BE2C (cell line): ENCODE measurements at regions not wholly inside any gene's neighbourhood (a gene's known extent, or its start where the extent isn't known, plus 50 kb on each side); places are given as distances from the start of the nearest gene placed in this dataset.

Experiments used
- DNase-seq: peaks from one replicate; pipeline ENCODE4 v3.0.0-alpha.2; 2020
- H3K27me3 ChIP-seq: fragments of 250-450 bp; sonication (Bioruptor Pico); 2 replicates; pipeline ENCODE4 v1.5.1; 2020; ENCODE audit warnings: mild to moderate bottlenecking
- H3K36me3 ChIP-seq: fragments of 250-450 bp; sonication (Bioruptor Pico); 2 replicates; pipeline ENCODE4 v1.5.1; 2020; ENCODE audit warnings: mild to moderate bottlenecking
- H3K4me1 ChIP-seq: fragments of 250-450 bp; sonication (Bioruptor Pico); 2 replicates; pipeline ENCODE4 v1.5.1; 2020
- H3K4me3 ChIP-seq: 2 replicates; pipeline ENCODE4 v1.5.1; 2011; ENCODE audit warnings: low read depth, low read length
- H3K9me3 ChIP-seq: fragments of 250-450 bp; sonication (Bioruptor Pico); 2 replicates; pipeline ENCODE4 v1.5.1; 2020
- CTCF ChIP-seq: IDR thresholded peaks from 2 replicates; pipeline ENCODE4 v1.5.1; 2012; ENCODE audit warnings: mild to moderate bottlenecking, low read depth, low read length

GRCh38 chr12:128076188-128076587 is 190.8 kb upstream of the TMEM132C start:
- Histone ChIP-seq H3K27me3 (no peaks in the 10 kb centered on the region), H3K4me1 (no peaks in the 10 kb centered on the region), H3K4me3 (no peak overlapping the region), H3K9me3 (peaks cover 3% of the 10 kb centered on the region), H3K36me3 (no peaks in the 10 kb centered on the region)
- TF ChIP-seq CTCF, result no peak
- no peak for DNase-seq

- peaks cover 3% of the 10 kb centered on the region for H3K9me3 ChIP-seq
- H3K4me1 ChIP-seq, result no peaks in the 10 kb centered on the region
- H3K27me3 ChIP-seq, result no peaks in the 10 kb centered on the region
- no peak for DNase-seq
- TF ChIP-seq CTCF, result no peak
- no peaks in the 10 kb centered on the region for H3K36me3 ChIP-seq
- no peak overlapping the region for H3K4me3 ChIP-seq
These were observed 189.6 kb upstream of the TMEM132C start for GRCh38 chr12:128077211-128077916.

GRCh38 chr12:128077917-128078298 is 189.1 kb upstream of the TMEM132C start:
- Histone ChIP-seq H3K4me1 (no peaks in the 10 kb centered on the region), H3K27me3 (no peaks in the 10 kb centered on the region), H3K36me3 (no peaks in the 10 kb centered on the region), H3K9me3 (no peaks in the 10 kb centered on the region; the same call in 1 of the 2 replicates), H3K4me3 (no peak overlapping the region)
- TF ChIP-seq CTCF, result no peak
- DNase-seq, result no peak

GRCh38 chr12:128078301-128078971 is 188.5 kb upstream of the TMEM132C start:
- DNase-seq, result no peak
- TF ChIP-seq CTCF, result no peak
- no peaks in the 10 kb centered on the region; the same call in 1 of the 2 replicates for H3K9me3 ChIP-seq
- no peaks in the 10 kb centered on the region for H3K27me3 ChIP-seq
- no peak overlapping the region for H3K4me3 ChIP-seq
- no peaks in the 10 kb centered on the region for H3K4me1 ChIP-seq
- H3K36me3 ChIP-seq, result no peaks in the 10 kb centered on the region

GRCh38 chr12:128079446-128079845 is 187.5 kb upstream of the TMEM132C start:
- DNase-seq, result no peak
- H3K36me3 ChIP-seq, result no peaks in the 10 kb centered on the region
- no peaks in the 10 kb centered on the region; the same call in 1 of the 2 replicates for H3K9me3 ChIP-seq
- TF ChIP-seq CTCF, result no peak
- no peaks in the 10 kb centered on the region for H3K27me3 ChIP-seq
- no peaks in the 10 kb centered on the region for H3K4me1 ChIP-seq
- H3K4me3 ChIP-seq, result no peak overlapping the region

- no peaks in the 10 kb centered on the region for H3K27me3 ChIP-seq
- no peaks in the 10 kb centered on the region for H3K36me3 ChIP-seq
- H3K4me3 ChIP-seq, result no peak overlapping the region
- no peak for TF ChIP-seq CTCF
- no peaks in the 10 kb centered on the region for H3K4me1 ChIP-seq
- no peak for DNase-seq
- no peaks in the 10 kb centered on the region for H3K9me3 ChIP-seq
These were observed 183.7 kb upstream of the TMEM132C start for GRCh38 chr12:128083132-128083729.
